A673 (cell line): ENCODE measurements at regions not wholly inside any gene's neighbourhood (a gene's known extent, or its start where the extent isn't known, plus 50 kb on each side); places are given as distances from the start of the nearest gene placed in this dataset.

Experiments
- EZH2 ChIP-seq: fragments of 200-600 bp; sonication (generic); IDR thresholded peaks from 2 replicates; pipeline ENCODE4 v1.6.1; 2017; ENCODE audit warnings: borderline replicate concordance, low read depth, mild to moderate bottlenecking, mixed read lengths, antibody characterized with exemption, low read length; ENCODE audit not compliant: poor library complexity, severe bottlenecking
- TF ChIP-seq, protein P1 (sequence below): fragments of 300-800, 200-600 bp; sonication (generic); conservative IDR thresholded peaks from 2 replicates; pipeline ENCODE4 v1.5.1; 2017; ENCODE audit warnings: low read depth, mild to moderate bottlenecking, antibody characterized with exemption, low read length, moderate library complexity, mixed read lengths

DNA sequence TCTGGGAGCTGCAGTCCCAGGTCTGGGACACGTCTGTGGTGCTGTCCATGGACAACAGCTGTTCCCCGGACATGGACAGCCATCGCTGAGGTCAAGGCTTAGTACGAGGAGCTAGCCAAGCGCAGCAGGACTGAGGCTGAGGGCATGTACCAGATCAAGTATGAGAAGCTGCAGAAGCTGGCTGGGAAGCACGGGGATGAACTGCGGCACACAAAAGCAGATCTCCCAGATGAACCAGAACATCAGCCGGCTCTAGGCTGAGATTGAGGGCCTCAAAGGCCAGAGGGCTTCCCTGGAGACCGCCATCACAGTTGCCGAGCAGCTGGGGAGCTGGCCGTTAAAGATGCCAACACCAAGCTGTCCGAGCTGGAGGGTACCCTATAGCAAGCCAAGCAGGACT lies 375.3 kb downstream of the SEC23A start:
- TF ChIP-seq, protein P1, sequence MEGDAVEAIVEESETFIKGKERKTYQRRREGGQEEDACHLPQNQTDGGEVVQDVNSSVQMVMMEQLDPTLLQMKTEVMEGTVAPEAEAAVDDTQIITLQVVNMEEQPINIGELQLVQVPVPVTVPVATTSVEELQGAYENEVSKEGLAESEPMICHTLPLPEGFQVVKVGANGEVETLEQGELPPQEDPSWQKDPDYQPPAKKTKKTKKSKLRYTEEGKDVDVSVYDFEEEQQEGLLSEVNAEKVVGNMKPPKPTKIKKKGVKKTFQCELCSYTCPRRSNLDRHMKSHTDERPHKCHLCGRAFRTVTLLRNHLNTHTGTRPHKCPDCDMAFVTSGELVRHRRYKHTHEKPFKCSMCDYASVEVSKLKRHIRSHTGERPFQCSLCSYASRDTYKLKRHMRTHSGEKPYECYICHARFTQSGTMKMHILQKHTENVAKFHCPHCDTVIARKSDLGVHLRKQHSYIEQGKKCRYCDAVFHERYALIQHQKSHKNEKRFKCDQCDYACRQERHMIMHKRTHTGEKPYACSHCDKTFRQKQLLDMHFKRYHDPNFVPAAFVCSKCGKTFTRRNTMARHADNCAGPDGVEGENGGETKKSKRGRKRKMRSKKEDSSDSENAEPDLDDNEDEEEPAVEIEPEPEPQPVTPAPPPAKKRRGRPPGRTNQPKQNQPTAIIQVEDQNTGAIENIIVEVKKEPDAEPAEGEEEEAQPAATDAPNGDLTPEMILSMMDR: no peak
- TF ChIP-seq EZH2: no peak
